ENCODE measurements at regions not wholly inside any gene's neighbourhood (a gene's known extent, or its start where the extent isn't known, plus 50 kb on each side); places are given as distances from the start of the nearest gene placed in this dataset.

GRCh38 chr3:64813326-64813725 is 125.5 kb upstream of the ADAMTS9 start:
- no peaks in the 10 kb centered on the region for H3K27me3 ChIP-seq (replicated peaks in 1 of 2; ENCODE audit: control insufficient read depth in 2 of 2, insufficient read depth in 2 of 2, low read length in 1 of 2)
- intact Hi-C loops (cut with micrococcal nuclease; ENCODE audit: unreplicated experiment) = no loop called here
- H3K79me2 ChIP-seq (ENCODE audit: control insufficient read depth, insufficient read depth, low read length) = no peaks in the 10 kb centered on the region
- ATAC-seq = no peak
- in situ Hi-C loops (cut with MboI) = no loop called here
- H3K4me3 ChIP-seq = no peak overlapping the region
- no peak overlapping the region for H3K4me2 ChIP-seq (ENCODE audit: control insufficient read depth, insufficient read depth)
- H3K36me3 ChIP-seq (ENCODE audit: control insufficient read depth in 2 of 2, insufficient read depth in 2 of 2, low read length in 1 of 2) = no peaks in the 10 kb centered on the region
- no peak overlapping the region for H2AFZ ChIP-seq (ENCODE audit: control insufficient read depth, low read depth, low read length)
- ChIA-PET SMC1A (ENCODE audit: uncharacterized antibody, unreplicated experiment) (no interaction called here), CTCF (no interaction called here), RAD21 (ENCODE audit: unreplicated experiment) (no interaction called here), POLR2A (no interaction called here)
- BruUV-seq (replicated peaks) = no TSS peak
- FAIRE-seq = no peak
- WGBS (ENCODE audit: insufficient coverage, insufficient replicate concordance, low lambda C conversion rate, missing lambda C conversion rate) = 0% methylated on average over 3 of the region's 3 CpGs
- TF ChIP-seq HCFC1 (IDR thresholded peaks at IDR 0.05; ENCODE audit: low read length) (no peak), POLR2AphosphoS5 (IDR thresholded peaks at IDR 0.05; ENCODE audit: low read length) (no peak), SIN3A (IDR thresholded peaks at IDR 0.05; ENCODE audit: low read depth, low read length) (no peak), RELB (IDR thresholded peaks at IDR 0.05; ENCODE audit: low read depth) (no peak), BMI1 (IDR thresholded peaks at IDR 0.05; ENCODE audit: borderline replicate concordance) (no peak), E2F4 (IDR thresholded peaks at IDR 0.05; ENCODE audit: low read depth, low read length) (no peak), RELA (IDR thresholded peaks at IDR 0.05; ENCODE audit: borderline replicate concordance, partially characterized antibody) (no peak), MEF2A (IDR thresholded peaks at IDR 0.05; ENCODE audit: insufficient read depth, low read depth, low read length) (no peak), POU2F2 (IDR thresholded peaks at IDR 0.05; ENCODE audit: borderline replicate concordance, low read depth, low read length) (no peak), TARDBP (IDR thresholded peaks at IDR 0.05; ENCODE audit: borderline replicate concordance) (no peak)
- no peak for DNase-seq (ENCODE audit: low read depth, low spot score)
- H3K9me3 ChIP-seq (replicated peaks; ENCODE audit: control insufficient read depth, insufficient read depth, low read length) = no peaks in the 10 kb centered on the region
- H3K9ac ChIP-seq (ENCODE audit: control insufficient read depth, insufficient read depth, low read length) = no peak overlapping the region
- H4K20me1 ChIP-seq (ENCODE audit: control insufficient read depth, insufficient read depth) = no peaks in the 10 kb centered on the region
- no peaks in the 10 kb centered on the region for H3K4me1 ChIP-seq (ENCODE audit: control insufficient read depth, insufficient read depth, low read length)
- H3K27ac ChIP-seq (ENCODE audit: control insufficient read depth, insufficient read depth) = no peak overlapping the region

Data from GM12878 (cell line).